HG02870 (cell line): ENCODE measurements at regions not wholly inside any gene's neighbourhood (a gene's known extent, or its start where the extent isn't known, plus 50 kb on each side); places are given as distances from the start of the nearest gene placed in this dataset.

ENCODE experiments used
- ATAC-seq: cut with Tn5 transposase; IDR thresholded peaks from one replicate; pipeline ENCODE4 v1.9.1; 2021; ENCODE audit warnings: mild to moderate bottlenecking, moderate library complexity; ENCODE audit not compliant: unreplicated experiment

DNA sequence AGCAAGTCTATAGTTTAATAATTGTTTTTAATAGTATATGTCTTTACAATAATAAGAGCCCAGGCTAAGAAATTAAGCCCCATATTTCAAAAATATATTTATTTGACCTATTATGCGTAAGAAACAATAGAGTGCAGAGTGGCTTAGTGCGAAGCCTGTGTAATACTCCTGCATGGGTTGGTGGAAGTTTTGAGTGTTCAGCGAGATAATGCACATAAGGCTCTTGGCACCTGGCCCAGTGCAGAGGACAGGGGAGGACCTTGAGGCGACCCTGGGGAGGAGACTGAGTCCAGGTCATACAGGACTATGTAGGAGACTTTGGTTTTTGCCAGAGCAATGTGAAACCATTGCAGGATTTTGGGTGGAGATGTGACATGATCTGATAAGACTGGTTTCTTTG lies 132.4 kb upstream of the ST6GAL2 start:
- no peak for ATAC-seq

DNA sequence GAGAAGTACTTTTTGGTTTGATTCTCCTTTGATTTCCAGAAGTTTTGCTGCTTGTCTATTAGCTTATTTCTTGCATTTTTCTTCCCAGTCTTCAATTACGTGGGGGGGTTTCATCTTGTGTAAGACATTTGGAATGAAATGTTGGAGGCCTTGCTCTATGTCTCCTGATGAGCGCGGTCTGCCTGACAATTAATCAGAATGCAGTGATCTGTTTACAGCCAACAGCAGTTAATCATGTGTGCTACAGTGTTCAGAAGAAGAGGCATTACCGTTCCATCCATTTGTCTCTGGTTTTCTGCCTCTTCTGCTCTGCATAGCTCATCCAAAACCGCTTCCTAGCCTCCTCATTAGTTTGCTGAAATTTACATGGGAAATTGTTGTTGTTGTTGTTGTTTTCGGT lies 134.4 kb upstream of the ST6GAL2 start:
- no peak for ATAC-seq

DNA sequence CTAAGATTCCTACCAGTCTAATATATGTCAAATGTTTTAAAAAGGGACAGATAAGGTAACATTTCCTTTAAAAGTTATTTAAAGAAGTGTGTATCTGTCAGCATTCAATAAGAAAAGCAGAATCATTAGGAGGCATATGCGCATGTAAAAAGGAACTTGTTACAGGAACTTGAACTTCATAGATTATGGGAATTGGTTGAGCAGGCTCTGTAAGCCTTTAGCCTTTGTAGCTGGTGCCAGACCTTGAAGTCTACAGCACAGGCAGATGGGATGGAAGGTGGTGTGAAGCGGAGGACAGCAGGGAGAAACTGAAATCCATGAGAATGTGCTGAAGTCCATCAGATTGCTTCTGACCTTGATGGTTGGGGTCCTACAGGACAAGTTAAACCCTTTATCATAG lies 138.3 kb upstream of the ST6GAL2 start:
- ATAC-seq = no peak

DNA sequence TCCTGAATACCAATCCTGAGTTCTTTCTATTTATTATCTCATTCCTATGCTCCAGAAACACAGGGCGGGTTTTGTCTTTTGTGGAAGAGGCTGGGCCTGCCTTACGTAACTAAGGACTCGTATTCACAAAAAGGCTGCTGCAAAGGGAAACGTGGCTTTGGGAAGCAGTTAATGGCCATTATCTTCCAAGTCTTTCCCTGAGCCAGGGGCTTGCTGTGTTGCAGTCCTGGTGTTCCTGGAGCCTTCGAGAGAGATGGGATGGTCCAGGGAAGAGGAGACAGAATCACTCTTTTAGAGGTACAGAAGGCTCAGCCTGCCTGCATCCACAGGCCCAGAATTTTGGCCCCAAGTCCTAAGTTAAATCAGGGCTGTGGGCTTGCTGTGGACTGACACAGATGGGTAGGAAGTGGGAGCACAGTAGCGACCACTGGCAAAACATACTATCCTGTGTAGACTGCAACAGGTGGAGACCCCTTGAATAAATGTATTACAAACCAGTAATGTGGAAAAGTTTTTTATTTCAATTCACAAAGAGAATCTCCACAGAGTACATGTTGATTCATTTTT lies 139.4 kb upstream of the ST6GAL2 start:
- no peak for ATAC-seq

DNA sequence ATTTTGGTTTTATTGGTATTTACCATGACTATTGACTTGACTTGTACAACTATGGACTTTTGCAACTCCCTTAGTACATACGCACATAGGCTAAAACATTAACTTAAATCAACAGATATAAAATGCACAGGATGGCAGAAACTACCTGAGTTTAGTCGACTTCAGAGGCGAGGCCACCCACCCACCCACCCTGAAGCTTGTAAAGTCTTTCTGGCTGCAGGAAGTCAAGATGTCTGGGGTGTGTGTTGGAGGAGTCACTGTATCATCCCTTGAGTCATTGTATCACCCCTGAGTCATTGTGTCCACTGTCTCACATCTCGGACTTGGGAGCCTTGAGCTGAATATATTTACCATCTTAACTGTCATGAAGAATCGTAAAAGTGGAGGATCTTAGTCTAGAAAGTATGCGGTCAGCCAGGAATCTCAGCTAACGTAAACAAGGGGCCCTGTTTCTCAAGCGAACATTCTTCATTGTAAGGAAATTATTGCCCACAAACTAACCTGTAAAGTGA lies 140.0 kb upstream of the ST6GAL2 start:
- ATAC-seq = no peak

DNA sequence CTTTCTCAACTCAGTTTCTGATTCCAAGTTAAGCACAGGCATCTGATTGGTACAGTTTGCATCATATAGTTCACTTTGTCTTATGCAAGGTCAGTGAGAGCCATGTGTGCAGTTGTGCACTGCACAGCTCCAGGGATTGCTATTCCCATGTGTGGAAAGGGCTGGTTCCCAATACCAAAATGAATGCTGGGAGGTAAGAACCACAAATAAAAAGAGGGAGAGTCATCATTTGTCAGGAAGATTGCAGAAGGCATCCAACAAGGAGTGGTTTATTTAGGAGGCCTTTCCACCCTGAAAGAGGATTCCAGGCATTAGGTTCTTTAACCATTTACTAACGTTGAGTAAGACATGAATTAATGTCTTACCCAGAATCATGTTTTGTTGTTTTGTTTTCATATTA lies 141.2 kb upstream of the ST6GAL2 start:
- no peak for ATAC-seq

DNA sequence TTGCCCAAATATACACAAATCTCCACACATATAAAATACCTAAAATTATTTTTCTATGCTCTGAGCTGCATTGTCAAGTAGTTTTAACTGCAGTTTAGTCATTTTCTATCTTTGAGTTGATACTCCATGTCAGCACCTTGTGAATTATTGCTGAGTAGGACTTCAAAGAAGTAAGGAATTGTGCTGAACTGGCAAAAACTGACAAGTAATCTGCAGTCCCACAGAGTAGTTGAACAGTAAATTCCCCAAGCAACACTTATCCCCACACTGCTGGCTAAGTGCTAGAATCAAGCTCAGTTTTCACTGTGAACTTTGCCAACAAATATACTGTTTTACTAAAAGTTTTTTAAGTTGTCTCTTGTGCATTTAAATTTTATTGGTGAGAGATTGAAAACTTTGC lies 141.8 kb upstream of the ST6GAL2 start:
- no peak for ATAC-seq

DNA sequence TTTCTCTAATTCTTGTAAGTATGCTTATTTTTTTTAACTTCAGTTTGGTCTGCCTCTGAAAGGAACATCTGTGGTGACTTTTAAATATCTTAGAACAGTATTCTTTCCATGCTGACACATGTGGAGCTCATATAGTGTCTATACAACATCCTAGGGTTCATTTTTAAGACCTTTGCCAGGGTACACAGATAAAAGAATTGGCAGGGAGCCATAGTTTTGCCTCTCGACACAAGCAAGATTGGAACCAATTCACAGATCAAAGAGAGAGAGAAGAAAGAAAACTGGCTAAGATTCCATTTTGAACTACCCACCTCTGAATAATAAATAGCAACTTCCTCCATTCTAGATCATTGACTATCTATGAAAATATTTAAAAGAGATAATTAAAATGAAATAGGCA lies 142.7 kb upstream of the ST6GAL2 start:
- ATAC-seq = no peak

DNA sequence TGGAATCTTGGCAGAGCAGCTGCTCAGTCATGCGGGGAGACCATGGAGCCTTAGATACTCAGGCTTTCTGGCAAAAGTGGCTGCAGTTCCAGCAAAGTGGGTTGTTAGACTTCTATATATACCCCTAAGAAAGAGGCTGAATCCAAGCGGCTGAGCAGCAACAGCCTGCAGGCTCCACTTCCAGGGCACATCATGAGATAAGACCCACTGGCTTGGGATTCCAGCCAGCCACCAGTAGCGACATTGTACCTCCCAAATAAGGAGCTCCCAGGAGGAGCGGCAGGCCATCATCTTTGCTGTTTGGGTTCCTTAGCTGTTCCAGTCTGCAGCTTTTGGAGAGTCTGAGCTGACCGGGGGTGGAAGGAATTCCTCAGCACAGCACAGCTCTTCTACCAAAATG lies 150.3 kb upstream of the ST6GAL2 start:
- ATAC-seq = no peak

DNA sequence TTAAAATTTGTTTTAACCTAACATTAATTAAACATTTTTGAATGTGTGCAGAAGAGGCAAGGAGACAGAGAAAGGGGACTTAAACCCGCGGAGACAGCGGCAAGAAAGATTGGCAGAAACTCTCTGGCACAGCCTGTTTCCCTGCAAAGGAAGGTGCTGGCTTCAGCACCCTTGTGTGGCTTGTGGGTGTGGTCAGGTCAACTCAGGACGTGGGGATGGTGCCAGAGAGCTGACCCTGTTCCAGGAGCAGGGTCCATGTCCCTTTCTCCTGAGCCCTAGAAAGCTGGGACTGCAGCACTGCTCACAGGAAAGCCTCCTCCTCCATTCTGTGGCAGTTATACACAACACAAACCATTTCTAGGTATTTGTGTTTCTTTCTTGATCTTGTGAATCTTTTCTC lies 176.2 kb upstream of the ST6GAL2 start:
- no peak for ATAC-seq

DNA sequence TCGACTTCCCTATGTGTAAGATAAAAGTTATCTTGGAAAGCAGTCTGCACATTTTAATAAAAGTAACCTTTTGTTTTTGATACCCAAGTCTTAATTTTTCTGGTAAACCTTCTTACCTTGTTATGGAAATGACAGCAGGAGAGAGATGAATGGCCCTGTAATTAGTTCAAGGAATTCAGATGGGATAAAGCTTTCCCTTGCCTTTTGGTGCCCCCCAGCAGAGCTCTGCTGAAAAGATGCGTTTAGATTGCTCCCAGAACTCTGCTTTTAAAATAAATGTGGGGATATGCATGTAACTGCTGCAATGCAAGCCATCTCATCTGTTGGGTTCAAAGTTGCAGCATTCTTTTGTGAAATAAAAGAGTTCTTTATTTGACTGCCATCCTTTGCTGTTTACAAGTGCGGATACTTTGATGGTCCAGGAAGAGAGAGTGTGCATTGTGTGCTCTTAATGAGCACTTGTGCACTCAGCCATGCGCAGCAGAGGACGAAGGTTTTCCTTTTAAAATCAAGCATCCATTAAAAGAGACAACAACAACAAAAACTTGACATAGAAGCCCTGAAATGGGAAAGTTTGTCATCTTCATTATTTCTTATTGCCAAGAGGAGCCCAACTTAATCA lies 176.7 kb upstream of the ST6GAL2 start:
- ATAC-seq = no peak

DNA sequence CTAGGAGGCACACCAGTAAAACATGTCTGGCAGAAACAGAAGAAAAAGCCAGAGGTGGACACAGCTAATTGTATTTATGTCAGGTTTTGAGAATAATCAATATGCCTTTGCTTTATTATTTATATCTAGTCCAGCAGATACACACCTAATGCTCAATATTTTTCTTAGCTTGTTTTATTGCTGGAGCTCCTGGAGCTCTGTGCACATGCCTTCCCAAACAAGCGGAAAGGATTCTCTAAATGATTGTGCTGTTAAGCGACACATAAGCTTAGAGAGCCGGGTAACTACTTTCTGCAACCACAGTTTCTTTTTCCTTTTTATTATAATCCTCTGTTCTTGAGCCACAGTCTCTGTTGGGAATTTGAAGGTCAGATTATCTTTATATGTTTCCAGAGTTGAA lies 177.3 kb upstream of the ST6GAL2 start:
- no peak for ATAC-seq

DNA sequence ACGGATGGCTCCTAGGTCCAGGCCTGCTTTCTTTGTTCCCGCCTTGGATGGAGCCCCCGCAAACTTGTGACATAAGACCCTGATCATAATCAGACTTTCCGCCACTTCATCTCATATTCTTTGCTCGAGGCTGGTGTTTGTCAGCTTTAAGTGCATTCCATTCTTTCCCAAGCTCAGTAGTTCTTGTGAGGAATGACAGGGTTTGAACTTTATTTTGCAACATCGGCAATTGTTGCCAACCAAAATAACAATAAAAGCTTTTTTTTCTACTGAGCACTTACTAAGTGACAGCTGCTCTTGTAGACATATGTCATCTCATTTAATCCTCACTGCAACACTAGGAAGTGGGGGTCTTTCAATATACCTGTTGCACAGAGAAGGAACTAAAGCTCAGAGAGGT lies 178.8 kb upstream of the ST6GAL2 start:
- ATAC-seq = no peak

DNA sequence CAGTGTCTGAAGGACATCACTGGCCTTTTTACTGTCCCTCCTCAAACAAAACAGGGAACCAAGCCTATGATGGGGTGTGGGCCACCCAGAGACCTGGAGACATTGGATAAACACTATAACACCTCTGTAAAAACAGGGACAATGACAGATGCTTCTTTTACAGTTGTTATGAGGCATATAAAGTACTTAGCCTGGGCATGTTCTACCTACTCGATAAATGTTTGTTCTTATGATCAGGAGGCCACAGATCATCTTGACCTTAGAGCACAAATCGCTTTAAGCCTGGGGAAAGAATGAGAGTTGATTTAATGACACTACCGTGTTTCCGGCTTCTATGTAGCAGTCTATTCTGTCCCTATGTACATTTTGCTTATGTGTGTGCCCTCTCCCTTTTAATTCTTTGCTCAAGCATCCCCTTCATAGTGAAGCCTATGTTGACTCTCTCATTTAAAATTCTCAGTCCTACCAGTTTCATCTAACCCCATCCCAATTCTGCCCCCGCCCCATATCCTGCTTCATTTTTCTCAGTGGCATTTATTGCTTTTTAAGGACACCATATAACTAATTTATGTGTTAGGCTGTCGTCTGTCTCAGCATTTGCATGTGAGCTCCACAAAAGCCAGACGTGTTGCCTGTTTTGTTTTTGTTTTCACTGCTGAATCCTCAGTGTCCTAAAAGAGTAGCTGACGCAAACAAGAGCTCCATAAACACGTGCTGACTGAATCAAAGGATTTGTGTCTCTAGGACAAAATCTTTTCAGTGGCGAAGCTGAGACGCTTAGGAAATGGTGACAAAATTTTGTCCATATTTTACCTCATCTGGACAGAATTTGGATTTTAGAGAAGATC lies 182.3 kb upstream of the ST6GAL2 start:
- ATAC-seq = no peak

DNA sequence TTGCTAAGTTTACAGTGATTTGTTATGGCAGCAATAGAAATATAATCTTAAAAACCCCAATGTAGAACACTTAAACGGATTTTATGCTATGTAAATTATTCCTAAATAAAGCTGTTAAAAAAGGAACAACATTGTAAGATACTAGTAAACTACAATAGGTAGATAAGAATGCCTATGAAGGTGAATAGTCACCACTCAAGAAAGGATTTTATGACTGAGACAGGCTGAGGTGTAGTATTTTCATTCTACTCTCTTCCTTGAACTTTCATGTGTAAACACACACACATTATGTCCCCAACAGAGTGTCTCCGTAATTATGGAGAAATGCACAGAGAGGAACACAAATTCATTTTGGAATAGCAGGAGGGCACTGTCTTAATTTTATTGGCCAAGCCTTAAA lies 183.9 kb upstream of the ST6GAL2 start:
- ATAC-seq = no peak

DNA sequence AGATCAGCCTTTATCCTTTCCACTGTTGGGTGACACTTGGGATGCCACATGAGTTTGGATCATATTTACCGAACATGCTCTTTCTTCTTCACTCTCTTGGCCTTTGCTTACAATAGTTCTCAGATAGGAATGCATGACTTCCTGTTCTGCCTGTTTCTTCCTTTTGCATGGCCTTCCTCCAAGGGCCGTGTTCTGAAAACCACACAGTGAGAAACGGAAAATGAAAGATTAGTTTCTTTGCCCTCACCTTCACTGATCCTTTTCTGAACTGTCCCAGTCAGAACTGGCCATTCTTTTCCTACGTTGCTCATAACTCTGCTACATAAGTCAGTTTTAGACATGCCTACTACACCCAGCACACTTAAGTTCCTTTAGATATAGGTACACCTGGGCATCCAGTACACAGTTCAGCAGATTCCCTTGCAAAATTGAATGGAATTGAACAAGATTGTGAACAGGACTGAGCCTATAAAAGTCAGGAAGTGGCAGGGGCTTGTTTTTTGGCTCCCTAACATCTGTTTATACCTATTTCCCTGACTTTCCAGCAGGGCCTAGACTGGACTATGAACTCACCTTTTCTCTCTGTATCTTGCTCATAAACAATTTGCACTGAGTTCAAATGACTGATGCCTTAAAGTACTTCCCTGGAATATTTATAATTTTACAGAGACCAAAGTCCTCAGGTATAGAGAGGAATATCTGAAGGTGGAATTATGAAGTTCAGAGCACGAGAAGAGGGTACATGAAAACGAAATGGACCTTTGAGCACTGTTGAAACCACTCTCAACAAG lies 186.4 kb upstream of the ST6GAL2 start:
- no peak for ATAC-seq

DNA sequence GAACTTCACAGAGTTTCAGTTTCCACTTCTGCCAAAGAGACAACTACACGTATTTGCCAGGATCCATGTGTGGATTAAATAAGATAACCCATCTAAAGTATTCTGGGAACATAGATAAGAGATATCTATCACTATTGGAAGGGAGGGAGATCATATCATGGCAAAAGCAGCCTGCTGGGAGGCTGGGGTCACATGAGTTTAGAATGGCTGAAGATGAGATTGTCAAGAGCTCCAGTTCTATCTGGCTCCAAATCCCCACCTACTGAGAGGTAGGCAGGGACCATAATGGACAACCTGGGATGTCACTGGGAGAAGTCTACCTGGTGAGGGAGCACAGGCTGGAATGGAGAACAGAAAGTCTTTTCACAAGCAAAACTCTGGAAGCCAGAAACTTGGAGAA lies 192.6 kb upstream of the ST6GAL2 start:
- no peak for ATAC-seq

DNA sequence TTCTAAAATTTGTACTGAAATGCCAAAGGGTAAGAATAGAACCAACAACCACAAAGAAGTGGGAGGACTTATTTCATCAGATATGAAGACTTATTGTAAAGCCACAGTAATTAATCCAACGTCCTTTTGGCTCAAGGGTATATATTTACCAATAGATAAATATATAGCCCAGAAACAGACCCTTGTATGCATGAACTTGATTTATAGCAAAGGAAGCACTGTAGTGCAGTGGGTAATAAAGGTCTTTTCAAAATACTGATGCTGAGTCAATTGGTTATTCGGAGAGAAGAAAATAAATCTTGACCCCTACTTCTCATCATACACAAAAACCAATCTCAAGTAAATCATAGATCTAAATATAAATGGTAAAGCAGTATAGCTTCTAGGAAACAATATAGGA lies 200.5 kb upstream of the ST6GAL2 start:
- ATAC-seq = no peak

DNA sequence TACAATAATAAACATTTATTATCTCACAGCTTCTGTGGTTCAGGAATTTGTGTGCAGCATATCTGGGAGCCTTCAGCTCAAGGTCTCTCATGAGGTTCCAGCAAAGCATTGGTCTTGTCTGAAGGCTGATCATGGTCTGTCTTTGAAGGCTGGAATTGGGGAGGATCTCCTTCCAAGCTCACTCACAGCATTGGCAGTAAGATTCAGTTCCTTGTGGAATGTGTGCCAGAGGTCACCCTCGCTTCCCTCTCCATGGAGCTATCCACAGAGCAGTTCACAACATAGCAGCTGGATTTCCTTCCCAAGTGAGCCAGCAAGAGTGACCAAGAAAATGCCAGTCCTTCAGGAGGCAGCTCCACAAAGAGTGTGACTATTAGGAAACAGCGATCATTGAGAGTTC lies 202.2 kb upstream of the ST6GAL2 start:
- ATAC-seq = no peak

DNA sequence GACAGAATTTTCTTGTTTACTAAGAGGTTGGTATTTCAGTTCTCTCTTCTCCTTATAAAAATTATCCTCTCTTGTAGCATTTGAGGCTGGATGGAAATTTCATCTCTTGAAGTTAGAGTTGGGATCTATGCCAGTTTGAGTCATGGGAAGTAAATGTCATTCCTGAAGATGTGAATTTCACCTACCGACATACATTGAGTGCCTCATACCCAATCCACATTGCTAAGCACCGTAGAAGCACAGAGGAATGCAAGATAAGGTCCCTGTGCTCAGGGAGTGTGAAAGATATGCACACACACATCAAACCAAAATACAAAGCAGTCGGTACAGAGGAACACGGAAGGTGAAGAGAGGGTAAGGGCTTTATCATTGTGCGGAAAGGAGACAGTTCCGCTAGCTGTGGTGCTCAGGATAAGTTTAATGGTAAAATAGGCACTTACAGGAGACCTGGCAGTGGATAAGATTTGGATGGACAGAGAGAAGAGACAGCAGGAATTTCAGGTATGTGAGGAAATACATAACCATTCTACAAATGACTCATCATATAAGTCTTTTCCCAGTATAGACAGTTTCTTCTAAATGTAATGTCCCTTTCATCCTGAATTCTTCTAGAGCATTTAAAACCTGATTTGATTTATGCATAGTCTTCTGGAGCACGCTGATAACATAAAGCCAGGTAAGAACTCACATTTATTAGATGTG lies 205.3 kb upstream of the ST6GAL2 start:
- ATAC-seq = no peak

DNA sequence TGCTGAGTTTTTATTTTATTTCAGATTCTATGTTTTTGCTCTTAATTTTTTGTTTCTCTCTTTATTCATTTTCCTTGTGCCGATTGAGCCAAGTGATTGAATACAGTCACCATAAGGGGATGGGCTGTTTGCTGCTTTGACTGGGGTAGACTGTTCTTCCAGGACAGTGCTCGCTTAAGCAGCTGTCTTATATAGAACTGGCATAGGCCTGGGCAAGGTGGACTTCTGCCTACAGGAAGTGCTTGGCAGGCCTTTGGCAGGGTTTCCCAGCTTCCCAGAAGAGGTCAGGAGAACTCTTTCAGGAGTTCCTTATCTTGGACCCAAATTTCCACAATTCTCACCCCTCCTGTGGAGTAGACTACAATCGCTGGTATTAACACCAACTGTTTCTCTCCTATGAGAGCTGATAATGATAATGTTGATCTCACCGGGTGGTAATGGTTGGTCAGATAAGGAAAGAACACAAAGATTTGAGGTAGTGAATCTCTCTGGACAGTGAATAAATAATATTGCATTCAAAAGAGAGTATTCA lies 207.5 kb upstream of the ST6GAL2 start:
- ATAC-seq = no peak
